ENCODE measurements at regions not wholly inside any gene's neighbourhood (a gene's known extent, or its start where the extent isn't known, plus 50 kb on each side); places are given as distances from the start of the nearest gene placed in this dataset.

GRCh38 chr7:115359119-115359518 is 437.2 kb downstream of the MDFIC start:
- no peaks in the 10 kb centered on the region for H3K27me3 Mint-ChIP-seq (ENCODE audit: insufficient read depth, low read depth)
- H3K79me2 ChIP-seq (ENCODE audit: low read depth), result no peaks in the 10 kb centered on the region
- H3K4me3 ChIP-seq, result no peak overlapping the region
- H3K9me3 Mint-ChIP-seq, result no peaks in the 10 kb centered on the region
- no peaks in the 10 kb centered on the region for H3K27me3 ChIP-seq
- H3K27ac Mint-ChIP-seq, result no peak overlapping the region
- no peaks in the 10 kb centered on the region for H3K4me1 ChIP-seq
- no peak overlapping the region for H3K4me3 Mint-ChIP-seq
- H3K36me3 ChIP-seq, result no peaks in the 10 kb centered on the region
- H3K9me3 ChIP-seq (ENCODE audit: low read depth), result no peaks in the 10 kb centered on the region
- no peak for DNase-seq (ENCODE audit: low spot score)
- H3K4me2 ChIP-seq, result no peak overlapping the region
- no peaks in the 10 kb centered on the region for H3F3A ChIP-seq (ENCODE audit: low read depth)
- no peaks in the 10 kb centered on the region for H3K36me3 Mint-ChIP-seq
- H4K20me1 ChIP-seq (ENCODE audit: low read depth), result no peaks in the 10 kb centered on the region
- TF ChIP-seq EZH2phosphoT487 (IDR thresholded peaks at IDR 0.05) (no peak), EZH2 (IDR thresholded peaks at IDR 0.05) (no peak), CTCF (IDR thresholded peaks at IDR 0.05) (no peak)
- H3K9ac ChIP-seq, result no peak overlapping the region
- H2AFZ ChIP-seq (replicated peaks), result no peak overlapping the region
- no peak overlapping the region for H3K27ac ChIP-seq
- no peaks in the 10 kb centered on the region for H3K4me1 Mint-ChIP-seq

GRCh38 chr7:115357703-115357999 is 435.8 kb downstream of the MDFIC start:
- Histone ChIP-seq H3K27me3 (no peaks in the 10 kb centered on the region), H3K27ac (no peak overlapping the region), H4K20me1 (ENCODE audit: low read depth) (no peaks in the 10 kb centered on the region), H3K4me1 (no peaks in the 10 kb centered on the region), H3K79me2 (ENCODE audit: low read depth) (no peaks in the 10 kb centered on the region), H3K4me3 (no peak overlapping the region), H3K9me3 (ENCODE audit: low read depth) (no peaks in the 10 kb centered on the region), H2AFZ (replicated peaks) (no peak overlapping the region), H3K36me3 (no peaks in the 10 kb centered on the region), H3F3A (ENCODE audit: low read depth) (no peaks in the 10 kb centered on the region), H3K4me2 (no peak overlapping the region), H3K9ac (no peak overlapping the region)
- H3K9me3 Mint-ChIP-seq, result no peaks in the 10 kb centered on the region
- H3K27me3 Mint-ChIP-seq (ENCODE audit: insufficient read depth, low read depth), result no peaks in the 10 kb centered on the region
- no peaks in the 10 kb centered on the region for H3K4me1 Mint-ChIP-seq
- no peak for TF ChIP-seq EZH2phosphoT487 (IDR thresholded peaks at IDR 0.05)
- TF ChIP-seq EZH2 (IDR thresholded peaks at IDR 0.05), result no peak
- no peak for TF ChIP-seq CTCF (IDR thresholded peaks at IDR 0.05)
- no peaks in the 10 kb centered on the region for H3K36me3 Mint-ChIP-seq
- no peak overlapping the region for H3K27ac Mint-ChIP-seq
- H3K4me3 Mint-ChIP-seq, result no peak overlapping the region
- no peak for DNase-seq (ENCODE audit: low spot score)

DNA sequence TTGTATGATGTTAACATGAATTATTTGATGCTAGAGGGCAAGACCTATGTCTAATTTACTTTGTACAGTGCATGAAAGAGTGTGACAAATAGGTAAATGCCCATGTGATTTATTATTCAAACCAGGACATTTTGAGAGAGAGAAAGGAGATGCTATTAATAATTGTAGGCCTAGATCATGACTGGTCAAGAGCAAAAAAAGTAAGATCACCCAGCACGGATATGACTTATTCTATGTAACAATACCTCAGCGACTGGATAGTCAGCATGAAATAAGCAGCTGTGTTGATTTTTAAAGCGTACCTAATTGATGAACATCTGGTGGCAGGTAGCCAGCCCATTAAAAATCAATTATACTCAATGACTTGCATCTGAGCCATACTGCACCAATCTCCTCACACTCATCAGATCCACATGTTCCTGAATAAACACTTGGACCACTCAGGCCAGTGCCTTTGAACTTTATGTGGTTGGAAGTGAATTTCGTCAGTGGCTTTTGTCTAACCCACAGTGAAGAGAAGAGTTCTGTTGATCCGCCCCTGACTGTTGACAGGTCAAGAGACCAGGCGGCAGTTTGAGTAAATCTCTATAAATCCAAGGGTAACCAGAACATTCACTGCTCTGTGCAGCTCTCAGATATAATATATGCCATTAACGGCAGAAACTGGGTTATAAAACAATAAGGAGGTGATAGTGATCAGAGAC is 435.3 kb downstream of the MDFIC start:
- no peak overlapping the region for H2AFZ ChIP-seq (replicated peaks)
- H3K9me3 Mint-ChIP-seq, result no peaks in the 10 kb centered on the region
- TF ChIP-seq EZH2 (IDR thresholded peaks at IDR 0.05), result no peak
- no peak for TF ChIP-seq EZH2phosphoT487 (IDR thresholded peaks at IDR 0.05)
- no peak for TF ChIP-seq CTCF (IDR thresholded peaks at IDR 0.05)
- H4K20me1 ChIP-seq (ENCODE audit: low read depth), result no peaks in the 10 kb centered on the region
- no peaks in the 10 kb centered on the region for H3K27me3 Mint-ChIP-seq (ENCODE audit: insufficient read depth, low read depth)
- no peaks in the 10 kb centered on the region for H3K79me2 ChIP-seq (ENCODE audit: low read depth)
- no peaks in the 10 kb centered on the region for H3K36me3 ChIP-seq
- H3K4me3 ChIP-seq, result no peak overlapping the region
- H3K9ac ChIP-seq, result no peak overlapping the region
- H3K27me3 ChIP-seq, result no peaks in the 10 kb centered on the region
- no peaks in the 10 kb centered on the region for H3K4me1 Mint-ChIP-seq
- H3F3A ChIP-seq (ENCODE audit: low read depth), result no peaks in the 10 kb centered on the region
- H3K9me3 ChIP-seq (ENCODE audit: low read depth), result no peaks in the 10 kb centered on the region
- no peak for DNase-seq (ENCODE audit: low spot score)
- H3K4me3 Mint-ChIP-seq, result no peak overlapping the region
- no peak overlapping the region for H3K27ac Mint-ChIP-seq
- no peak overlapping the region for H3K4me2 ChIP-seq
- no peaks in the 10 kb centered on the region for H3K4me1 ChIP-seq
- H3K36me3 Mint-ChIP-seq, result no peaks in the 10 kb centered on the region
- H3K27ac ChIP-seq, result no peak overlapping the region
